BLaER1 treated with 17β-estradiol and CSF1 and Interleukin-3, amounts not matched to agents 10 nM and 100 nM (cell line): ENCODE measurements at regions not wholly inside any gene's neighbourhood (a gene's known extent, or its start where the extent isn't known, plus 50 kb on each side); places are given as distances from the start of the nearest gene placed in this dataset.

Source experiments
- H3K27ac ChIP-seq, 11 experiments: shearing (Covaris generic); formaldehyde crosslinking; 2 replicates each; pipeline ENCODE4 v1.8.1; 2022
- H3K27me3 ChIP-seq, 11 experiments: shearing (Covaris generic); formaldehyde crosslinking; 2 replicates each; pipeline ENCODE4 v1.8.1; 2022
- H3K36me3 ChIP-seq, 11 experiments: shearing (Covaris generic); formaldehyde crosslinking; 2 replicates each; pipeline ENCODE4 v1.8.1; 2022
- H3K4me1 ChIP-seq, 10 experiments: shearing (Covaris generic); formaldehyde crosslinking; 2 replicates each; pipeline ENCODE4 v1.8.1; 2022
- H3K4me2 ChIP-seq, 11 experiments: shearing (Covaris generic); formaldehyde crosslinking; 2 replicates each; pipeline ENCODE4 v1.8.1; 2022
- H3K4me3 ChIP-seq, 10 experiments: shearing (Covaris generic); formaldehyde crosslinking; 2 replicates each; pipeline ENCODE4 v1.8.1; 2022
- H3K9ac ChIP-seq, 11 experiments: shearing (Covaris generic); formaldehyde crosslinking; 2 replicates each; pipeline ENCODE4 v1.8.1; 2022
- H3K9me3 ChIP-seq, 11 experiments: shearing (Covaris generic); formaldehyde crosslinking; replicated peaks in 1 of 11; 2 replicates each; pipeline ENCODE4 v1.8.1; 2022
- H4K20me1 ChIP-seq, 11 experiments: shearing (Covaris generic); formaldehyde crosslinking; 2 replicates each; pipeline ENCODE4 v1.8.1; 2022
- Cebpa-rat ChIP-seq, 11 experiments: shearing (Covaris generic); IDR thresholded peaks; 2 replicates each; pipeline ENCODE4 v1.8.1; 2022

GRCh38 chrX:10050481-10050880, 83.3 kb downstream of the CLDN34 start:
- peaks cover 0 to 32% (median 0%) of the 10 kb centered on the region in 11 experiments; a peak in 8 of 22 replicates for H4K20me1 ChIP-seq
- H3K4me1 ChIP-seq, result peaks cover 4 to 36% (median 14%) of the 10 kb centered on the region in 10 experiments; a peak in 19 of 20 replicates
- H3K27ac ChIP-seq, result no peak overlapping the region
- H3K9ac ChIP-seq, result no peak overlapping the region
- H3K9me3 ChIP-seq, result peaks cover 12 to 15% (median 13%) of the 10 kb centered on the region in 11 experiments
- no peak overlapping the region for H3K4me3 ChIP-seq
- no peak for TF ChIP-seq Cebpa-rat (IDR thresholded peaks at IDR 0.05)
- no peak overlapping the region for H3K4me2 ChIP-seq
- H3K36me3 ChIP-seq, result peaks cover 0 to 12% (median 0%) of the 10 kb centered on the region in 11 experiments; a peak in 3 of 22 replicates
- no peaks in the 10 kb centered on the region for H3K27me3 ChIP-seq

- H4K20me1 ChIP-seq, result peaks cover 0 to 17% (median 0%) of the 10 kb centered on the region in 11 experiments; a peak in 5 of 22 replicates
- no peak overlapping the region for H3K27ac ChIP-seq
- H3K9me3 ChIP-seq, result peaks cover 13 to 18% (median 16%) of the 10 kb centered on the region in 11 experiments
- peak overlapping the region in 5 of 11 experiments; percentile 4 to 62 (median 45); a peak in 3 of 22 replicates for H3K4me2 ChIP-seq
- H3K27me3 ChIP-seq, result no peaks in the 10 kb centered on the region
- H3K4me1 ChIP-seq, result peaks cover 4 to 40% (median 16%) of the 10 kb centered on the region in 10 experiments; a peak in 19 of 20 replicates
- TF ChIP-seq Cebpa-rat (IDR thresholded peaks at IDR 0.05), result no peak
- peaks cover 0 to 12% (median 0%) of the 10 kb centered on the region in 11 experiments; a peak in 4 of 22 replicates for H3K36me3 ChIP-seq
- H3K4me3 ChIP-seq, result no peak overlapping the region
- no peak overlapping the region for H3K9ac ChIP-seq
Observed at GRCh38 chrX:10051866-10052480, 84.8 kb downstream of the CLDN34 start.

GRCh38 chrX:10052906-10053625, 85.9 kb downstream of the CLDN34 start:
- Histone ChIP-seq H3K4me3 (no peak overlapping the region), H3K36me3 (peaks cover 0 to 12% (median 0%) of the 10 kb centered on the region in 11 experiments; a peak in 4 of 22 replicates), H3K9ac (no peak overlapping the region), H3K9me3 (peaks cover 13 to 18% (median 16%) of the 10 kb centered on the region in 11 experiments), H4K20me1 (peaks cover 0 to 12% (median 0%) of the 10 kb centered on the region in 11 experiments; a peak in 4 of 22 replicates), H3K27me3 (no peaks in the 10 kb centered on the region), H3K4me1 (peaks cover 4 to 43% (median 16%) of the 10 kb centered on the region in 10 experiments; a peak in 19 of 20 replicates), H3K4me2 (peak overlapping the region; percentile 20 to 62 (median 47); a peak in 19 of 22 replicates), H3K27ac (peak overlapping the region in 3 of 11 experiments; percentile 13 to 28 (median 25); a peak in 1 of 22 replicates)
- TF ChIP-seq Cebpa-rat (IDR thresholded peaks at IDR 0.05), result no peak

GRCh38 chrX:10054396-10054795, 87.2 kb downstream of the CLDN34 start:
- Histone ChIP-seq H3K9ac (no peak overlapping the region), H3K4me1 (peaks cover 4 to 56% (median 26%) of the 10 kb centered on the region in 10 experiments; a peak in 19 of 20 replicates), H3K36me3 (peaks cover 0 to 12% (median 0%) of the 10 kb centered on the region in 11 experiments; a peak in 4 of 22 replicates), H3K27ac (no peak overlapping the region), H3K9me3 (peaks cover 13 to 18% (median 16%) of the 10 kb centered on the region in 11 experiments), H4K20me1 (peaks cover 0 to 6% (median 0%) of the 10 kb centered on the region in 11 experiments; a peak in 2 of 22 replicates), H3K4me2 (no peak overlapping the region), H3K27me3 (no peaks in the 10 kb centered on the region), H3K4me3 (no peak overlapping the region)
- TF ChIP-seq Cebpa-rat (IDR thresholded peaks at IDR 0.05), result no peak

GRCh38 chrX:10055430-10055829, 88.3 kb downstream of the CLDN34 start:
- Histone ChIP-seq H3K9me3 (peaks cover 13 to 18% (median 16%) of the 10 kb centered on the region in 11 experiments), H3K9ac (no peak overlapping the region), H3K27ac (no peak overlapping the region), H3K4me2 (peak overlapping the region in 6 of 11 experiments; percentile 15 to 44 (median 35); a peak in 10 of 22 replicates), H3K4me1 (peaks cover 4 to 58% (median 27%) of the 10 kb centered on the region in 10 experiments; a peak in 19 of 20 replicates), H3K36me3 (peaks cover 0 to 12% (median 0%) of the 10 kb centered on the region in 11 experiments; a peak in 4 of 22 replicates), H3K4me3 (no peak overlapping the region), H4K20me1 (peaks cover 0 to 13% (median 0%) of the 10 kb centered on the region in 11 experiments; a peak in 1 of 22 replicates), H3K27me3 (no peaks in the 10 kb centered on the region)
- no peak for TF ChIP-seq Cebpa-rat (IDR thresholded peaks at IDR 0.05)

- peaks cover 0 to 35% (median 0%) of the 10 kb centered on the region in 11 experiments; a peak in 2 of 22 replicates for H4K20me1 ChIP-seq
- peaks cover 0 to 27% (median 2%) of the 10 kb centered on the region in 11 experiments; a peak in 11 of 22 replicates for H3K36me3 ChIP-seq
- no peaks in the 10 kb centered on the region for H3K27me3 ChIP-seq
- peaks cover 0 to 36% (median 24%) of the 10 kb centered on the region in 10 experiments; a peak in 15 of 20 replicates for H3K4me1 ChIP-seq
- no peak overlapping the region for H3K27ac ChIP-seq
- H3K9ac ChIP-seq, result no peak overlapping the region
- TF ChIP-seq Cebpa-rat (IDR thresholded peaks at IDR 0.05), result no peak
- no peaks in the 10 kb centered on the region for H3K9me3 ChIP-seq
- peak overlapping the region in 8 of 11 experiments; percentile 24 to 52 (median 48); a peak in 14 of 22 replicates for H3K4me2 ChIP-seq
- no peak overlapping the region for H3K4me3 ChIP-seq
Observed at GRCh38 chrX:10062352-10062751, 94.4 kb upstream of the CLCN4 start.

- Histone ChIP-seq H3K4me2 (peak overlapping the region in 4 of 11 experiments; percentile 24 to 47 (median 44); a peak in 2 of 22 replicates), H3K36me3 (peaks cover 0 to 33% (median 8%) of the 10 kb centered on the region in 11 experiments; a peak in 16 of 22 replicates), H3K4me3 (no peak overlapping the region), H4K20me1 (peaks cover 0 to 30% (median 0%) of the 10 kb centered on the region in 11 experiments; a peak in 2 of 22 replicates), H3K4me1 (peaks cover 0 to 35% (median 24%) of the 10 kb centered on the region in 10 experiments; a peak in 15 of 20 replicates), H3K27ac (no peak overlapping the region), H3K27me3 (no peaks in the 10 kb centered on the region; a peak in 1 of 22 replicates), H3K9me3 (no peaks in the 10 kb centered on the region), H3K9ac (no peak overlapping the region)
- no peak for TF ChIP-seq Cebpa-rat (IDR thresholded peaks at IDR 0.05)
Observed at GRCh38 chrX:10062980-10063379, 93.8 kb upstream of the CLCN4 start.

GRCh38 chrX:10064736-10065135, 92.0 kb upstream of the CLCN4 start:
- no peak for TF ChIP-seq Cebpa-rat (IDR thresholded peaks at IDR 0.05)
- Histone ChIP-seq H3K4me3 (no peak overlapping the region), H3K9me3 (no peaks in the 10 kb centered on the region)

More at GRCh38 chrX:10064736-10065135, 92.0 kb upstream of the CLCN4 start:
- H3K36me3 ChIP-seq, result peaks cover 0 to 42% (median 13%) of the 10 kb centered on the region in 11 experiments; a peak in 17 of 22 replicates
- H3K27ac ChIP-seq, result no peak overlapping the region
- H3K27me3 ChIP-seq, result no peaks in the 10 kb centered on the region; a peak in 1 of 22 replicates
- H4K20me1 ChIP-seq, result peaks cover 0 to 27% (median 0%) of the 10 kb centered on the region in 11 experiments; a peak in 2 of 22 replicates
- no peak overlapping the region for H3K9ac ChIP-seq
- H3K4me1 ChIP-seq, result peaks cover 5 to 22% (median 15%) of the 10 kb centered on the region in 10 experiments; a peak in 18 of 20 replicates
- H3K4me2 ChIP-seq, result no peak overlapping the region
